Heart left ventricle (tissue), 13 donors: ENCODE measurements at regions not wholly inside any gene's neighbourhood (a gene's known extent, or its start where the extent isn't known, plus 50 kb on each side); places are given as distances from the start of the nearest gene placed in this dataset.

ENCODE experiments used
- POLR2A ChIP-seq, 2 donors: fragments of 450-650 bp; IDR thresholded peaks; one replicate each; pipeline ENCODE4 v1.6.1; 2017; ENCODE audit warnings: antibody characterized with exemption in 2 of 2, mild to moderate bottlenecking in 2 of 2, moderate library complexity in 2 of 2
- TF ChIP-seq, protein P1 (sequence below), 12 donors: fragments of 200-600 bp; sonication (generic) in 4 of 12; IDR thresholded peaks; one replicate each; pipeline versions ENCODE4 v1.5.0 to v1.8.0; 2018 to 2022; ENCODE audit warnings: antibody characterized with exemption in 12 of 12, mild to moderate bottlenecking in 5 of 12
- donor health status: ischemic (EF 13 %, LVEDD 7.1; RV severe dilation, severe dysfunction).
- donor health status: DM: no; HTN: yes; CAD: no.
- donor health status: DM: no; HTN: no; CAD: no.
- donor health status: ischemic (EF 25% LVEDD 6.9; RV normal size, moderate dysfunction).
- donor health status: ischemic (EF 25% LVEDD 5.7; RV mildly dilated, moderate dysfunction).
- donor health status: ischemic (EF 35%, LVEDD 5.7; RV mildly dilated, moderate dysfunction).
- donor health status: nonischemic (EF 11% LVEDD 7.7; RV severe dilation, severe dysfunction).
- donor health status: DM: yes; HTN: yes; CAD: no.
- donor health status: PGD.
- donor health status: ischemic (EF 29% LVEDD 5.4; RV normal size, mild dysfunction).
- donor health status: nonischemic (EF 23%, LVEDD 6.1; RV moderate dilation, normal function).

DNA sequence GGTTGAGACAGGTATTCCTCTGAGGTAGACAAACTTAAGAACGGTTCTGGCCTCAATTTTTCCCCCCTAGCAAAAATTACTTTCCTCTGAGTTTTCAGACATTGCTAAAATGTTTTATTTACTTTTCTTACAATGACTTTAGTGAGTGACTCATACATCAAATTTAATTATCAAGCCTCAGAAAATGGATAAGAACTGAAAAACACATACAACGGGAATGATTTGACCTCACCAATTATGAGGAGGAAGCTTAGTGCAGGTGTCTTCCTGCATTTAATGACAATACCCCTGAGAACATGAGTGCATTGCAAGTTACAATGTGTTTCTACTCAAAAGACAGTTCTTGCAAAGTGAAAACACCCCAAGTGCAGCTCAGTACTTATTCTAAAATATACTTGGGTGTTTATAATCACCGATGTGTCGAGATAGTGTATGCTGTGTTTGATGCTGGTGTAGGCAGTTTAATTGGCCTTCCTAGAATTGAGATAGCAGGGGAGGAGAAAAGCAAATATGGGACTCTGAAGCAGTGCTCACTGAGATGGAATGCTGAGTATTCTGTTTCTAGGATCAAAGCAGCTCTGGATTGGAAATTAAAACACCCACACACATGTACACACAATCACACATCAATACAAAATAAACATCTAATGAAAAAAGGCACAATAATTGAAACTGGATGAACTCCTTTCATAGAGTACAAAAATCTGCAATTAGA is 189.5 kb upstream of the SLC10A2 start:
- TF ChIP-seq POLR2A (IDR thresholded peaks at IDR 0.05) = no peak
- TF ChIP-seq, protein P1, sequence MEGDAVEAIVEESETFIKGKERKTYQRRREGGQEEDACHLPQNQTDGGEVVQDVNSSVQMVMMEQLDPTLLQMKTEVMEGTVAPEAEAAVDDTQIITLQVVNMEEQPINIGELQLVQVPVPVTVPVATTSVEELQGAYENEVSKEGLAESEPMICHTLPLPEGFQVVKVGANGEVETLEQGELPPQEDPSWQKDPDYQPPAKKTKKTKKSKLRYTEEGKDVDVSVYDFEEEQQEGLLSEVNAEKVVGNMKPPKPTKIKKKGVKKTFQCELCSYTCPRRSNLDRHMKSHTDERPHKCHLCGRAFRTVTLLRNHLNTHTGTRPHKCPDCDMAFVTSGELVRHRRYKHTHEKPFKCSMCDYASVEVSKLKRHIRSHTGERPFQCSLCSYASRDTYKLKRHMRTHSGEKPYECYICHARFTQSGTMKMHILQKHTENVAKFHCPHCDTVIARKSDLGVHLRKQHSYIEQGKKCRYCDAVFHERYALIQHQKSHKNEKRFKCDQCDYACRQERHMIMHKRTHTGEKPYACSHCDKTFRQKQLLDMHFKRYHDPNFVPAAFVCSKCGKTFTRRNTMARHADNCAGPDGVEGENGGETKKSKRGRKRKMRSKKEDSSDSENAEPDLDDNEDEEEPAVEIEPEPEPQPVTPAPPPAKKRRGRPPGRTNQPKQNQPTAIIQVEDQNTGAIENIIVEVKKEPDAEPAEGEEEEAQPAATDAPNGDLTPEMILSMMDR (IDR thresholded peaks at IDR 0.05) = no peak
